Renal cortical epithelial cell (primary cell): ENCODE measurements at regions not wholly inside any gene's neighbourhood (a gene's known extent, or its start where the extent isn't known, plus 50 kb on each side); places are given as distances from the start of the nearest gene placed in this dataset.
A peak's percentile ranks its signal among the peaks of the same experiment; 100 is the strongest.

Experiments used
- DNase-seq: peaks from one replicate; pipeline ENCODE4 v3.0.0-alpha.2; 2011; ENCODE audit warnings: low read depth

GRCh38 chr15:72920551-72920950 lies 131.7 kb upstream of the NEO1 start:
- DNase-seq: no peak

- DNase-seq: no peak
Measured at GRCh38 chr15:72919936-72920465, 132.3 kb upstream of the NEO1 start.

- DNase-seq: peak; percentile 68
Measured at GRCh38 chr15:72916897-72917296, 133.3 kb upstream of the ADPGK start.

GRCh38 chr15:72916378-72916777 lies 132.8 kb upstream of the ADPGK start:
- DNase-seq: no peak

GRCh38 chr15:72915843-72916242 lies 132.3 kb upstream of the ADPGK start:
- DNase-seq: no peak

- no peak for DNase-seq
Measured at GRCh38 chr15:72912996-72913395, 129.4 kb upstream of the ADPGK start.

GRCh38 chr15:72912121-72912520 lies 128.6 kb upstream of the ADPGK start:
- no peak for DNase-seq

GRCh38 chr15:72911626-72912025 lies 128.1 kb upstream of the ADPGK start:
- DNase-seq: no peak

- DNase-seq: no peak
Measured at GRCh38 chr15:72908713-72909112, 125.2 kb upstream of the ADPGK start.

GRCh38 chr15:72907733-72908132 lies 124.2 kb upstream of the ADPGK start:
- peak; percentile 1 for DNase-seq

GRCh38 chr15:72902919-72903260 lies 119.3 kb upstream of the ADPGK start:
- DNase-seq: no peak

- DNase-seq: peak; percentile 39
Measured at GRCh38 chr15:72902245-72902918, 118.8 kb upstream of the ADPGK start.

- no peak for DNase-seq
Measured at GRCh38 chr15:72892986-72893385, 109.4 kb upstream of the ADPGK start.

- no peak for DNase-seq
Measured at GRCh38 chr15:72890043-72890442, 106.5 kb upstream of the ADPGK start.

GRCh38 chr15:72889545-72889944 lies 106.0 kb upstream of the ADPGK start:
- DNase-seq: no peak

- no peak for DNase-seq
Measured at GRCh38 chr15:72888811-72889210, 105.3 kb upstream of the ADPGK start.

- DNase-seq: no peak
Measured at GRCh38 chr15:72888211-72888610, 104.7 kb upstream of the ADPGK start.

- no peak for DNase-seq
Measured at GRCh38 chr15:72887376-72887775, 103.8 kb upstream of the ADPGK start.

- DNase-seq: no peak
Measured at GRCh38 chr15:72884311-72884710, 100.8 kb upstream of the ADPGK start.

- no peak for DNase-seq
Measured at GRCh38 chr15:72873379-72874233, 90.0 kb upstream of the ADPGK start.

GRCh38 chr15:72872066-72872845 lies 88.7 kb upstream of the ADPGK start:
- peak; percentile 12 for DNase-seq

GRCh38 chr15:72866866-72867616 lies 83.5 kb upstream of the ADPGK start:
- no peak for DNase-seq
